ENCODE measurements at regions not wholly inside any gene's neighbourhood (a gene's known extent, or its start where the extent isn't known, plus 50 kb on each side); places are given as distances from the start of the nearest gene placed in this dataset.
"Not testable (repeated sequence)": the region's sequence is repeated elsewhere in the genome, so short reads cannot be mapped to it uniquely, and the experiment has no call there.

GRCh38 chr2:193141998-193142397 is 947.3 kb upstream of the TMEFF2 start:
- Histone ChIP-seq H3K9me3 (ENCODE audit: control insufficient read depth in 1 of 2, low read length in 2 of 2) (peaks cover 2 to 4% of the 10 kb centered on the region in 2 donors), H3K4me3 (ENCODE audit: low read depth in 1 of 2, low read length in 2 of 2) (no peak overlapping the region), H3K36me3 (ENCODE audit: control insufficient read depth in 1 of 2, insufficient read depth in 2 of 2, low read length in 2 of 2) (no peaks in the 10 kb centered on the region), H3K27me3 (ENCODE audit: control insufficient read depth in 1 of 2, insufficient read depth in 2 of 2, low read length in 2 of 2) (no peaks in the 10 kb centered on the region), H3K4me1 (ENCODE audit: control insufficient read depth in 1 of 2, insufficient read depth in 2 of 2, low read length in 2 of 2) (no peaks in the 10 kb centered on the region), H3K27ac (ENCODE audit: low read depth, low read length) (no peak overlapping the region), H3K9ac (ENCODE audit: low read depth in 1 of 2, low read length in 2 of 2) (no peak overlapping the region)

DNA sequence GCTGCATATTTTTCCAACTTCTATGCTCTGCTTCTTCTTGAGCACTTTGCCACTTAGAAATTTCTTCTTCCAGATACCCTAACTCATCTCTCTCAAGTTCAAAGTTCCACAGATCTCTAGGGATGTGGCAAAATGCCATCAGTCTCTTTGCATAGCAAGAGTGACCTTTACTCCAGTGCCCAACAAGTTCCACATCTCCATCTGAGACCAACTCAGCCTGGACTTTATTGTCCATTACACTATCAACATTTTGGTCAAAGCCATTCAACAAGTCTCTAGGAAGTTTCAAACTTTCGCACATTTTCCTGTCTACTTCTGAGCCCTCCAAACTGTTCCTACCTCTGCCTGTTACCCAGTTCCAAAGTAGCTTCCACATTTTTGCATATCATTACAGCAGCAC is 946.2 kb upstream of the TMEFF2 start:
- H3K27ac ChIP-seq (ENCODE audit: low read depth, low read length); H3K4me1 ChIP-seq (ENCODE audit: control insufficient read depth in 1 of 2, insufficient read depth in 2 of 2, low read length in 2 of 2); H3K4me3 ChIP-seq (ENCODE audit: low read depth in 1 of 2, low read length in 2 of 2); H3K36me3 ChIP-seq (ENCODE audit: control insufficient read depth in 1 of 2, insufficient read depth in 2 of 2, low read length in 2 of 2); H3K9ac ChIP-seq (ENCODE audit: low read depth in 1 of 2, low read length in 2 of 2); H3K9me3 ChIP-seq (ENCODE audit: control insufficient read depth in 1 of 2, low read length in 2 of 2); H3K27me3 ChIP-seq (ENCODE audit: control insufficient read depth in 1 of 2, insufficient read depth in 2 of 2, low read length in 2 of 2): not testable (repeated sequence)

DNA sequence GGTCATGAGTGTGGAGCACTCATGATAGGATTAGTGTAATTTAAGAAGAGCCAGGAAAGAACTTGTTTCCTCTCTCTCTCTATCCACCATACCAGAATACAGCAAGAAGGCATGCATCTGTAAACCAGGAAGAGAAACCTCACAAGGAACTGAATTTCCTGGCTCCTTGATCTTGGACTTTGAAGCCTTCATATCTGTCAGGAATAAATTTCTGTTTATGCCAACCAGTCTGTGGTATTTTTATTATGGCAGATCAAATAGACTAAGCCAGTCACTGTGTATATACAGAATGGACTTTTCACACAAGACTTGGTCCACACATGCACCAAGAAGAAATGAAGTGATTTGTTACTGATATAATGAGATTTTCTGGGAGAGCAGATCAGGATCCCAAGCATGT is 930.1 kb upstream of the TMEFF2 start:
- Histone ChIP-seq H3K4me1 (ENCODE audit: control insufficient read depth in 1 of 2, insufficient read depth in 2 of 2, low read length in 2 of 2) (peaks cover 0 to 15% of the 10 kb centered on the region in 2 donors), H3K36me3 (ENCODE audit: control insufficient read depth in 1 of 2, insufficient read depth in 2 of 2, low read length in 2 of 2) (no peaks in the 10 kb centered on the region), H3K27me3 (ENCODE audit: control insufficient read depth in 1 of 2, insufficient read depth in 2 of 2, low read length in 2 of 2) (no peaks in the 10 kb centered on the region), H3K9me3 (ENCODE audit: control insufficient read depth in 1 of 2, low read length in 2 of 2) (no peaks in the 10 kb centered on the region), H3K4me3 (ENCODE audit: low read depth in 1 of 2, low read length in 2 of 2) (no peak overlapping the region), H3K27ac (ENCODE audit: low read depth, low read length) (no peak overlapping the region), H3K9ac (ENCODE audit: low read depth in 1 of 2, low read length in 2 of 2) (no peak overlapping the region)

DNA sequence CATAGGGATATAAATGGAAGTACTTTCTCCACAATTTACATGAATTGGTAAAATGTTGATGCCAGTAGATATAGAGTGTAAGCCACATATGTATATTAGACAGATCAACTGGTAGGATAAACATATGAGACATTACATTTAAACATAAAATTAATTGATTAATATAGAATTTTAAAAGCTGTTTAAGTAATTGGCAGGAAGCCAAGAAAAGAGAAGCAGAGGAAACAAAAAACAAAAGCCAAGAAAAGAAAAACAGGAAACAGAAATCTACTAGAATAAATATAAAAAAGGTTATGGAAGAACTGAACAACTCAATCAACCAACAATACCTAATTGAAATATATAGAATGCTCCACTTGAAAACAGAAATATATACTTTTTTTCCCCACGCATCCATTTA is 920.1 kb upstream of the TMEFF2 start:
- Histone ChIP-seq H3K4me1 (ENCODE audit: control insufficient read depth in 1 of 2, insufficient read depth in 2 of 2, low read length in 2 of 2) (no peaks in the 10 kb centered on the region), H3K9me3 (ENCODE audit: control insufficient read depth in 1 of 2, low read length in 2 of 2) (no peaks in the 10 kb centered on the region), H3K4me3 (ENCODE audit: low read depth in 1 of 2, low read length in 2 of 2) (no peak overlapping the region), H3K27ac (ENCODE audit: low read depth, low read length) (no peak overlapping the region), H3K9ac (ENCODE audit: low read depth in 1 of 2, low read length in 2 of 2) (no peak overlapping the region), H3K36me3 (ENCODE audit: control insufficient read depth in 1 of 2, insufficient read depth in 2 of 2, low read length in 2 of 2) (no peaks in the 10 kb centered on the region), H3K27me3 (ENCODE audit: control insufficient read depth in 1 of 2, insufficient read depth in 2 of 2, low read length in 2 of 2) (no peaks in the 10 kb centered on the region)

- no peak overlapping the region for H3K9ac ChIP-seq (ENCODE audit: low read depth in 1 of 2, low read length in 2 of 2)
- H3K4me1 ChIP-seq (ENCODE audit: control insufficient read depth in 1 of 2, insufficient read depth in 2 of 2, low read length in 2 of 2), result no peaks in the 10 kb centered on the region
- no peaks in the 10 kb centered on the region for H3K27me3 ChIP-seq (ENCODE audit: control insufficient read depth in 1 of 2, insufficient read depth in 2 of 2, low read length in 2 of 2)
- no peak overlapping the region for H3K27ac ChIP-seq (ENCODE audit: low read depth, low read length)
- no peaks in the 10 kb centered on the region for H3K9me3 ChIP-seq (ENCODE audit: control insufficient read depth in 1 of 2, low read length in 2 of 2)
- no peaks in the 10 kb centered on the region for H3K36me3 ChIP-seq (ENCODE audit: control insufficient read depth in 1 of 2, insufficient read depth in 2 of 2, low read length in 2 of 2)
- H3K4me3 ChIP-seq (ENCODE audit: low read depth in 1 of 2, low read length in 2 of 2), result no peak overlapping the region
Measured at GRCh38 chr2:193112986-193113385, 918.3 kb upstream of the TMEFF2 start.

DNA sequence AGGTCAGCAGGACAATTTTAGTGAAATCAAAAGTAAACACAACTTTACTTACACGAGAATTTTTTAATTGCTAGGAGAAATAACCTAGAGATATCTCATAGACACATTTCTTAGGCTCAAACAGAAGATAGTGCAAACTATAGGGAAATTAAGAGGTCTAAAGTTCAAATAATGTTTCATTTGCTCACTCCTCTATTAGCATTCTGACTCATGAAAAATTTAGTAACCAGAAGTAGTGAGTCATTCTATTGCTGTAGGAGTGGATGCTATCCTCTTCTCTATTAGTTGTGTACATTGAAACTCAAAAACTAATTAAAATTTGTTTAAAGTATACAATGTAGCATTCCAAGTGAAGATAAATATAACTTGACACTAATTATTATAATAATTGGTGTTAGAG is 908.3 kb upstream of the TMEFF2 start:
- Histone ChIP-seq H3K36me3 (ENCODE audit: control insufficient read depth in 1 of 2, insufficient read depth in 2 of 2, low read length in 2 of 2) (no peaks in the 10 kb centered on the region), H3K9me3 (ENCODE audit: control insufficient read depth in 1 of 2, low read length in 2 of 2) (no peaks in the 10 kb centered on the region), H3K4me3 (ENCODE audit: low read depth in 1 of 2, low read length in 2 of 2) (no peak overlapping the region), H3K4me1 (ENCODE audit: control insufficient read depth in 1 of 2, insufficient read depth in 2 of 2, low read length in 2 of 2) (peaks cover 0 to 5% of the 10 kb centered on the region in 2 donors), H3K27me3 (ENCODE audit: control insufficient read depth in 1 of 2, insufficient read depth in 2 of 2, low read length in 2 of 2) (no peaks in the 10 kb centered on the region), H3K9ac (ENCODE audit: low read depth in 1 of 2, low read length in 2 of 2) (no peak overlapping the region), H3K27ac (ENCODE audit: low read depth, low read length) (no peak overlapping the region)

GRCh38 chr2:193101591-193101990 is 906.9 kb upstream of the TMEFF2 start:
- H3K36me3 ChIP-seq (ENCODE audit: control insufficient read depth in 1 of 2, insufficient read depth in 2 of 2, low read length in 2 of 2), result no peaks in the 10 kb centered on the region
- H3K4me1 ChIP-seq (ENCODE audit: control insufficient read depth in 1 of 2, insufficient read depth in 2 of 2, low read length in 2 of 2), result peaks cover 0 to 5% of the 10 kb centered on the region in 2 donors
- H3K9me3 ChIP-seq (ENCODE audit: control insufficient read depth in 1 of 2, low read length in 2 of 2), result no peaks in the 10 kb centered on the region
- no peak overlapping the region for H3K9ac ChIP-seq (ENCODE audit: low read depth in 1 of 2, low read length in 2 of 2)
- no peaks in the 10 kb centered on the region for H3K27me3 ChIP-seq (ENCODE audit: control insufficient read depth in 1 of 2, insufficient read depth in 2 of 2, low read length in 2 of 2)
- no peak overlapping the region for H3K4me3 ChIP-seq (ENCODE audit: low read depth in 1 of 2, low read length in 2 of 2)
- no peak overlapping the region for H3K27ac ChIP-seq (ENCODE audit: low read depth, low read length)

- H3K36me3 ChIP-seq (ENCODE audit: control insufficient read depth in 1 of 2, insufficient read depth in 2 of 2, low read length in 2 of 2), result no peaks in the 10 kb centered on the region
- no peaks in the 10 kb centered on the region for H3K4me1 ChIP-seq (ENCODE audit: control insufficient read depth in 1 of 2, insufficient read depth in 2 of 2, low read length in 2 of 2)
- no peak overlapping the region for H3K4me3 ChIP-seq (ENCODE audit: low read depth in 1 of 2, low read length in 2 of 2)
- no peaks in the 10 kb centered on the region for H3K27me3 ChIP-seq (ENCODE audit: control insufficient read depth in 1 of 2, insufficient read depth in 2 of 2, low read length in 2 of 2)
- H3K9me3 ChIP-seq (ENCODE audit: control insufficient read depth in 1 of 2, low read length in 2 of 2), result no peaks in the 10 kb centered on the region
- no peak overlapping the region for H3K27ac ChIP-seq (ENCODE audit: low read depth, low read length)
- no peak overlapping the region for H3K9ac ChIP-seq (ENCODE audit: low read depth in 1 of 2, low read length in 2 of 2)
Measured at GRCh38 chr2:193088026-193088425, 893.3 kb upstream of the TMEFF2 start.

- H3K9me3 ChIP-seq (ENCODE audit: control insufficient read depth in 1 of 2, low read length in 2 of 2), result no peaks in the 10 kb centered on the region
- H3K4me1 ChIP-seq (ENCODE audit: control insufficient read depth in 1 of 2, insufficient read depth in 2 of 2, low read length in 2 of 2), result no peaks in the 10 kb centered on the region
Measured at GRCh38 chr2:193076995-193077394, 882.3 kb upstream of the TMEFF2 start.

DNA sequence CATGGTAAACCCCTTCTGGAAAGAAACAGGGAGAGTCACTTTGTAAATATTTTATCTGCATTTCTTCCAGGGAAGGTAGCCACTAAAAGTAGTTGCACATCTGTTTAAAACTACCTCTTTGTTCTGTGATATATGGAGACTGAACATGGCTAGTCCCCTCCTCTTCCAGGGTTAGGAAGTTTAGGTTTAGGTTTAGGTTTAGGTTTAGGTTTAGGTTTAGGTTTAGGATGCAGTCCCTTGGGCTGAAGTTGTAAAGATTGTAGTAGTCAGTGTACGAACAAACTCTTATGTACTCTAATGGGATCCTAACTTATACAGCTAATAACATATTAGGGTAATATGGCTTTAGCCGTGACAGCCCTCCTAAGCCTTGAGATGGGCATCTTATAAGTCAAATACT is 880.2 kb upstream of the TMEFF2 start:
- Histone ChIP-seq H3K9me3 (ENCODE audit: control insufficient read depth in 1 of 2, low read length in 2 of 2) (peaks cover 0 to 4% of the 10 kb centered on the region in 2 donors), H3K4me1 (ENCODE audit: control insufficient read depth in 1 of 2, insufficient read depth in 2 of 2, low read length in 2 of 2) (no peaks in the 10 kb centered on the region), H3K36me3 (ENCODE audit: control insufficient read depth in 1 of 2, insufficient read depth in 2 of 2, low read length in 2 of 2) (no peaks in the 10 kb centered on the region), H3K27ac (ENCODE audit: low read depth, low read length) (no peak overlapping the region), H3K9ac (ENCODE audit: low read depth in 1 of 2, low read length in 2 of 2) (no peak overlapping the region), H3K27me3 (ENCODE audit: control insufficient read depth in 1 of 2, insufficient read depth in 2 of 2, low read length in 2 of 2) (no peaks in the 10 kb centered on the region), H3K4me3 (ENCODE audit: low read depth in 1 of 2, low read length in 2 of 2) (no peak overlapping the region)

More at GRCh38 chr2:193076995-193077394, 882.3 kb upstream of the TMEFF2 start:
- Histone ChIP-seq H3K9ac (ENCODE audit: low read depth in 1 of 2, low read length in 2 of 2) (no peak overlapping the region), H3K36me3 (ENCODE audit: control insufficient read depth in 1 of 2, insufficient read depth in 2 of 2, low read length in 2 of 2) (no peaks in the 10 kb centered on the region), H3K27ac (ENCODE audit: low read depth, low read length) (no peak overlapping the region), H3K27me3 (ENCODE audit: control insufficient read depth in 1 of 2, insufficient read depth in 2 of 2, low read length in 2 of 2) (no peaks in the 10 kb centered on the region), H3K4me3 (ENCODE audit: low read depth in 1 of 2, low read length in 2 of 2) (no peak overlapping the region)

- H3K36me3 ChIP-seq (ENCODE audit: control insufficient read depth in 1 of 2, insufficient read depth in 2 of 2, low read length in 2 of 2), result no peaks in the 10 kb centered on the region
- no peaks in the 10 kb centered on the region for H3K4me1 ChIP-seq (ENCODE audit: control insufficient read depth in 1 of 2, insufficient read depth in 2 of 2, low read length in 2 of 2)
- H3K4me3 ChIP-seq (ENCODE audit: low read depth in 1 of 2, low read length in 2 of 2), result no peak overlapping the region
- no peak overlapping the region for H3K9ac ChIP-seq (ENCODE audit: low read depth in 1 of 2, low read length in 2 of 2)
- no peak overlapping the region for H3K27ac ChIP-seq (ENCODE audit: low read depth, low read length)
- H3K9me3 ChIP-seq (ENCODE audit: control insufficient read depth in 1 of 2, low read length in 2 of 2), result peaks cover 0 to 4% of the 10 kb centered on the region in 2 donors
- no peaks in the 10 kb centered on the region for H3K27me3 ChIP-seq (ENCODE audit: control insufficient read depth in 1 of 2, insufficient read depth in 2 of 2, low read length in 2 of 2)
Measured at GRCh38 chr2:193072647-193073046, 877.9 kb upstream of the TMEFF2 start.

All from duodenal mucosa (tissue), 2 donors.